HG03520 (cell line): ENCODE measurements at regions not wholly inside any gene's neighbourhood (a gene's known extent, or its start where the extent isn't known, plus 50 kb on each side); places are given as distances from the start of the nearest gene placed in this dataset.
"Not testable (repeated sequence)": the region's sequence is repeated elsewhere in the genome, so short reads cannot be mapped to it uniquely, and the experiment has no call there.

Source experiments
- ATAC-seq: cut with Tn5 transposase; IDR thresholded peaks from one replicate; pipeline ENCODE4 v1.9.1; 2021; ENCODE audit warnings: mild to moderate bottlenecking, moderate library complexity; ENCODE audit not compliant: unreplicated experiment

DNA sequence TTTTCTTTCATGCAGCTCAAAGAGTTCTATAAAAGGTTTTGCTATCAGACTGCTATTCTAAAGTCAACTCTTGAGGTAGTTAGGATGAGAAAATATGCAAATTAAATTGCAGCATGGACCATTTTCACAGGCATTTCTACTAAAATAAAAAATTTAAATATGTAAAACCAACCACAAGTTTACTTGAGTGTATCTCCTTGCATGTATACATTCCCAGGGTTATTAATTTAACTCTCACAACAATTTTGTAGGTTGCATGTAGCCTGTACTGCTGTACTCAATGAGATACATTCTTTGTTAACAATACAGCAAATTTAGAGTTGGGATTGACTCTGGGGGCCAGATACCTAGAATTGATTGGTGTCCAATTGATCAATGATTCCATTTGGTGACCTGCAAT, 265.8 kb downstream of the MED10 start:
- no peak for ATAC-seq

- ATAC-seq = no peak
Observed at GRCh38 chr5:6112125-6112524, 266.2 kb downstream of the MED10 start.

- ATAC-seq = no peak
Observed at GRCh38 chr5:6111131-6111530, 267.2 kb downstream of the MED10 start.

GRCh38 chr5:6110441-6111005, 267.8 kb downstream of the MED10 start:
- no peak for ATAC-seq

- no peak for ATAC-seq
Observed at GRCh38 chr5:6108981-6109825, 269.1 kb downstream of the MED10 start.

DNA sequence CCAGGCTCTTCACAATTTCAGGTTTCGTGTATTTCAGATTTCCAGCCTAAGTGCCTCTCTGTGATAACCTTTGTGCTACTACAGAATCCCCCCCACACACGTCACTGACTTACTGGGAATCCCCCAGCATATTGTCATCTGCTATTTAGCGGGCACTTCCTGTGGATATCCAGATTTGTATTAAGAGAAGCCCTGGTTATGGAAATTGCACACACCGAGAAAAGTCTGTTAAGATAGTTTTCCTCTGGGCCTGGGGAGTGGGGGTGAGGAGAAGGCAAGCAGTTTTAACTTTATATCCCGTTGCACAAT, 269.9 kb downstream of the MED10 start:
- no peak for ATAC-seq

GRCh38 chr5:6107675-6108539, 270.4 kb downstream of the MED10 start:
- no peak for ATAC-seq

DNA sequence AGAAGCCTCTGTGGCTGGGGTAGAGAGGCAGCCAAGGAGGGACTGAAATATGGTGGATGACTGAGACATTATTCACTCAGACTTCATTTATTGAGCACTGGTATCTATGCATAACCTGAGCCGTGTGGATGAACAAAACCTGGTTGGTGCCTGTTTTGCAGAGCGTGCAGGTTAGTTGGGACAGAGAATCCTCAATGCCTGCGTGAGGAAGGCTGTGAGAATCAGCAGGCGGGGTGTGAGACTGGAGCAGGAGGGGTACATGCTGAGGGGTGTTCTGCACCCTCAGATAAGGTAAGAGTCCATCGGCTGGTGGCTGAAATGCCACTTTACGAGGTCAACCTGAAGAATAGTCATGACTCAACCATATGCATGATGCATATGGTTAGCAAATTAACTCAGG, 271.6 kb downstream of the MED10 start:
- ATAC-seq = no peak

DNA sequence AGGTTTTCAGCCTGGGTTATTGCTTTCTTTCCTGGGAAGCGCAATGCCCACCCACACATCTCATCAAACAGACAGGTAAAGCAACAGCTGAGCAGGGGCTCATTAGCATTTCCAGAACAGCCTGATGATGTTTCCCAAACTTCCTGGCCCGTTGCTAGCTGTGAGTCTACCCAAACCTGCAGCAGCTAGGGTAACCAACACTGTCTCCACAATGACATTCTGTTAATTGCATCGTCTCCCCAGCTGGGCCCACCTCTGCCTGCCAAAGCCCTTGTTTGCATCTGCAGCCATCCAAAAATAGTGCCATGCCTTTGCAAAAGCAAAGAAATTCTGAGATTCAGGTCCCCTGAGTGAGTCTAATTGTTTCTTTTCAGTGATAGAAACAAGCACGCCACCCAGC, 273.0 kb downstream of the MED10 start:
- ATAC-seq = no peak

GRCh38 chr5:6096101-6096500, 282.2 kb downstream of the MED10 start:
- ATAC-seq = no peak

DNA sequence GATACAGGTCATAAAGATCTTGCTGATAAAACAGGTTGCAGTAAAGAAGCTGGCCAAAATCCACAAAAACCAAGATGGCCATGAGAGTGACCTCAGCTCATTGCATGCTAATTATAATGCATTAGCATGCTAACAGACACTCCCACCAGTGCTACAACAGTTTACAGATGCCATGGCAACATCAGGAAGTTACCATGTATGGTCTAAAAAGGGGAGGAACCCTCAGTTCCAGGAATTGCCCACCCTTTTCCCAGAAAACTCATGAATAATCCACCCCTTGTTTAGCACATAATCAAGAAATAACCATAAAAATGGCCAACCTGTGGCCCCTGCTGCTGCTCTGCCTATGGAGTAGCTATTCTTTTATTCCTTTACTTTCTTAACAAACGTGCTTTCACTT, 284.2 kb downstream of the MED10 start:
- ATAC-seq = not testable (repeated sequence)

DNA sequence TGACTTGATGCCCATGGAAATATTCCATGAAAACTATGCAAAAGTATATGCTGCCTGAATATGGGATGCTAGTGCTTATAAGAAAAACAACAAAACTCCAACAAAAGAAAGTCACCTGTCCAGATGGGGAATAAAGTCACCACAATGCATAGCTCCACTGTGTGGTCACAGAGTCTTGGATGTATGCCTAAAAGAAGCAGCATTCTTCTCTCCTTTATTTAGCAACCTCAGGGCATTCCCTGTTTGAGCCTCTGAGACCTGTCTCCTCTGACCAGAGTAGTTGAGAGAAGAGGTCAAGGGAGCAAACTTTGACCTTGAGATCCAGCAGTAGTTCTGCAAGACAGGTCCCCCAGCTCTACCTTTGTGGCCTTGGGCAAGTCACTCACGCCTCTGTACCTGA, 287.5 kb downstream of the MED10 start:
- no peak for ATAC-seq

DNA sequence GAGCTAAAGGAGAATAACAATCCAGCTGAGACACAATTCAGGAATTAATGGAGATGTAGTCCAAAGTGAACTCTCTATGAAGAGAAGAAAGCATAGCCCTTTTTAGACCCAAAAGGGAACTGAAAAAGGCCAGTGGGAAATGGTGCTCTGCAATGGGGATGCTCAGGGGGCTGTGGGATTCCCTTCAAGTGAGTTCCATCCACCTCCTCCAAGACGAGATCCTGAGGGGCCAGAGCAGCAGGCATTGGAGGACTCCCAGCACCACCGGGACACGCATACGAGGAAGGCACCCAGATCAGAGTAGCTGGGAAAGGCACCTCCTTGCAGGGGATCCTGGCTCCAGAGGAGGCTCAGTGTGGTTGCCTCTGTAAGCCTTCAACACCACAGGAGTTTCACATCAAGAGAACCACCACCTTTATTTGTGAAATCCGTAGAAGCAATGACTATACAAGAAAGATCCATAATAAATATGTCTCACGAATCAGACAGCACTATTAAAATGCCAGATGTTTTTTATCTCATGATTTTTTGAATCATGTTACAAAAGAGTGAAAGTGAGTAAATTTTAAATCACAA, 288.2 kb downstream of the MED10 start:
- ATAC-seq = no peak

DNA sequence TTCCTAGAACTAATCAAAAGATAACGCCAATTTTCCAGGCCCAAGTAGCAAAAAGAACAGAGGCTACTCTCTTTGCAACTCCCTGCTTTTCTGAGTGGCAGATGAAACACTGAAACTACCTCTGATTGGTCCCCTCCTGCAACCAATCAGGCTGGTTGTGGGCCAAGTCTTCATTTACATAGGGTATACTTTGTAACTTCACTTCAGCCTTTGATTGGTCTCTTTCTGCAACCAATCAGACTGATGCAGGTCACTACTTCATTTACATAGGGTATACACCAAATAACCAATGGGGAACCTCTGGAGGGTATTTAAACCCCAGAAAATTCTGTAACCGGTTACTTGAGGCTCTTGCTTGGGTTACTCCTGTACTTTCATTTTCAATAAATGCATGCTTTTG, 289.6 kb downstream of the MED10 start:
- ATAC-seq = no peak

DNA sequence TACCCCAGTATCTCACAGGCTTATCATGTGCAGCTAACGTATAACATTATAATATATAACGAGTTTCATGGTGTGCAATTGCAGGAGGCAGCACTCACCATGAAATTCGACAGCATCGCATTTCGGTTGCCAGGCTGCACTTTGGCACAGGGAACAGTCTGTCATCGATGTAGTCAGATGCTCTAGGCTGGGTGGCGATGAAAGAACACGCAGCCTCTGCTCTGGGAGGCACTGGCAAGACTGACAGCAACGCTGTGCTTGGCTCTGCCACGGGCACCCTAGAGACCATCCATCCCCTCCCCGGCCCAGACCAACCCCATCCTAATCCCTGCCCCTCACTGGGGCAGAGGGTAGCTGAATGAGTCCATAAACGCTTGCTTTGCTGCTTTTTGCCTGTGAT, 290.8 kb downstream of the MED10 start:
- no peak for ATAC-seq

DNA sequence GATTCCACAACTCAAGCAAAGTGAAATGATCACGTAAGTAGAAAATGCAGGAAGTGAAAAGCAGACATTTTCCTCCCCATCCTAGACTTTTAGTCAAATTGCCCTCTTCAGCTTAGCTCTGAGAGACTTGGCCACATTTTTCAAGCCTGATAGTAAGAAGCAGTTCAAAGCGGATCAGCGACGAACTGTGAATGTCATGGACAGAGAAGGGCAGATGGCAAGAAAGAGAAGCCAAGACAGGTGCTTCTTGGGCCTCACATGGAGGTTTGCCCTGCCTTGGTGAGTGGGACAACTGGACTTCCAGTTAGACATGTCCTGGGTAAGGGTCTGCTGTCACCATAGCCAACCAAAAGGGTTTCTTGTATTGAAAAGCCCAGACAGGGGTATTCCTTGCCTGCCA, 291.5 kb downstream of the MED10 start:
- no peak for ATAC-seq

GRCh38 chr5:6085341-6085860, 292.9 kb downstream of the MED10 start:
- ATAC-seq = no peak

- no peak for ATAC-seq
Observed at GRCh38 chr5:6084836-6085235, 293.5 kb downstream of the MED10 start.

- ATAC-seq = no peak
Observed at GRCh38 chr5:6084376-6084775, 294.0 kb downstream of the MED10 start.

DNA sequence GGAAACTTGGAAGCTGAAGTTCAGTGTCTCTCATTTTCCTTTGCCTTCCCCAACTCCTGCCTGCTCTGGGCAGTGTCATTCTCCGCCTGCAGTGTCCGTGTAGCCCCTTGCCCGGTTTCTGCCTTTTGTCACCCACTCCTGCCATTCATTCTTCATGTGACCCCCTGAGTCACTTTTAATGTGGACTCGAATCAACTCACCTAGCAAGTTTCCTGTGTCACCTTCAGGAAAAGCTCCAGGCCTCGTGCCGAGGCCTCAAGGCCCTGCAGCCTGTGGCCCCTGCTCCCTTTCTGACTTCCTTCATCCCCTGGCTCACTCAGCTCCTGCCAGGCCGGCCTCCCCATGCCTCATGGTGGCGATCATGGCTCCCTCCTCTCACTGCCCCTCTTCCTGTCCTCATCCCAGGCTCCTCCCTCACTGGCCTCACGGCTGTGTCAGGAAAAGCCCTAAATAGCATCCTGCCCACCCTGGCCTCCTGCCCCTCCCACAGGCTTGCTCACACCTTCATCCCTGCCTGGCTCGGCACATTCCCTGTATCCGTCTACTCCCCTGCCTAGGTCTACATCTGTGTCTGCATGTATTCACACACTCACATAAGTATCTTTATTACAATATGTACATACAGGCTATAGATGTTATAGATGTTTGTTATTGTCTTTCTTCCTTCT, 294.9 kb downstream of the MED10 start:
- no peak for ATAC-seq

DNA sequence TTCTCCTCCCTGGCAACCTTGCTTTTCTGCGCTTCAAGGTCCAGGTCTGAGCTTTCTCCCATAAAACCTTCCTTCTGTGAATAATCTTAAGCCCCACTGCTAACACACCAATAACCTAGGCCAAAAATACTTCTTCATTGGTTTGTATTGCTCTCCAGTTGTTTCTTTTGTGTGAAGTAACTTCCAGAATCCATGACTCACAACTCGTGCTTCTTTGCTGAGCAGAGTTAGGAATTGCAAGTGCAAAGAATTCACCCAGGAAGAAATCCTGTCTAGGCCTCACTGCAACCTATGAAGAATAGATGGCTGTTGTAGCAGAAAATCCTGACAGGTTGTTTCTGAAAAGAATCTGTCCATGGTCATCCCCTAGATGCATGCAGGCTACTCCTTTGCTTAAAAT, 295.7 kb downstream of the MED10 start:
- no peak for ATAC-seq
